Endothelial cell of umbilical vein (primary cell): ENCODE measurements at regions not wholly inside any gene's neighbourhood (a gene's known extent, or its start where the extent isn't known, plus 50 kb on each side); places are given as distances from the start of the nearest gene placed in this dataset.
"Not testable (repeated sequence)": the region's sequence is repeated elsewhere in the genome, so short reads cannot be mapped to it uniquely, and the experiment has no call there.

Experiments
- BruUV-seq: library from RNA; stranded (reverse); fragments of 400-500 nt; replicated peaks from 2 replicates; lab custom pipeline; 2021; lab: Mats Ljungman, UMichigan
- CTCF ChIA-PET: fragments of 300-600, 350-600 bp; sonication (Branson Sonifier 250); formaldehyde crosslinking; loops from one replicate; lab custom pipeline; 2021; ENCODE audit warnings: antibody characterized with exemption, inconsistent platforms; lab: Charles Lee
- POLR2A ChIA-PET: fragments of 300-600, 350-600 bp; sonication (Branson Sonifier 250); formaldehyde crosslinking; loops from one replicate; lab custom pipeline; 2021; ENCODE audit warnings: antibody characterized with exemption, inconsistent platforms; lab: Charles Lee
- DNase-seq: peaks from one replicate; pipeline ENCODE4 v3.0.0-alpha.2; 2011; ENCODE audit warnings: low read depth, low spot score
- FAIRE-seq: peaks from 2 replicates; lab custom pipeline; 2011; peaks lifted over from hg19 to GRCh38; lab: Jason Lieb, UNC
- H2AFZ ChIP-seq: 2 replicates; pipeline ENCODE4 v1.6.0; 2012; ENCODE audit warnings: low read depth, low read length, control low read depth, inconsistent platforms
- H3K27ac ChIP-seq: 2 replicates; pipeline ENCODE4 v1.5.1; 2011; ENCODE audit warnings: low read depth, mild to moderate bottlenecking, control low read depth, low read length, moderate library complexity; ENCODE audit not compliant: insufficient read depth
- H3K27me3 ChIP-seq, 2 experiments: 2 replicates each; pipeline versions ENCODE4 v1.6.0 to v1.6.1; 2011; ENCODE audit warnings: low read length in 2 of 2, mixed read lengths in 1 of 2; ENCODE audit not compliant: control insufficient read depth in 2 of 2, insufficient read depth in 2 of 2
- H3K36me3 ChIP-seq, 2 experiments: 2 replicates in 1 of 2; 3 replicates in 1 of 2; pipeline ENCODE4 v1.5.1; 2011; ENCODE audit warnings: low read length in 2 of 2, mild to moderate bottlenecking in 1 of 2, moderate library complexity in 1 of 2; ENCODE audit not compliant: control insufficient read depth in 2 of 2, insufficient read depth in 2 of 2; ENCODE audit errors: extremely low read depth in 1 of 2
- H3K4me1 ChIP-seq: 3 replicates; pipeline ENCODE4 v1.5.1; 2011; ENCODE audit warnings: mild to moderate bottlenecking, low read length; ENCODE audit not compliant: control insufficient read depth, insufficient read depth; ENCODE audit errors: extremely low read depth
- H3K4me2 ChIP-seq: 2 replicates; pipeline ENCODE4 v1.6.1; 2011; ENCODE audit warnings: low read length, control low read depth, mixed read lengths; ENCODE audit not compliant: insufficient read depth
- H3K4me3 ChIP-seq, 3 experiments: fragments of 200-600 bp in 1 of 3; sonication (generic), shearing (Covaris generic) in 1 of 3; replicated peaks in 1 of 3; 2 replicates each; pipeline ENCODE4 v1.5.1; 2011 to 2016; ENCODE audit warnings: control low read depth in 3 of 3, low read length in 3 of 3, mild to moderate bottlenecking in 2 of 3, inconsistent platforms in 1 of 3, low read depth in 1 of 3, moderate library complexity in 1 of 3; ENCODE audit not compliant: insufficient read depth in 1 of 3
- H3K79me2 ChIP-seq: 2 replicates; pipeline ENCODE4 v1.6.0; 2012; ENCODE audit warnings: low read length, inconsistent platforms; ENCODE audit not compliant: control insufficient read depth, insufficient read depth
- H3K9ac ChIP-seq: replicated peaks from 2 replicates; pipeline ENCODE3; 2011; ENCODE audit warnings: low read length, control low read depth; ENCODE audit not compliant: insufficient read depth; ENCODE audit errors: extremely low read depth
- H3K9me1 ChIP-seq: replicated peaks from 3 replicates; pipeline ENCODE4 v1.6.0; 2011; ENCODE audit warnings: mild to moderate bottlenecking, low read length; ENCODE audit not compliant: control insufficient read depth, insufficient read depth; ENCODE audit errors: extremely low read depth
- H3K9me3 ChIP-seq: replicated peaks from 2 replicates; pipeline ENCODE4 v1.5.1; 2012; ENCODE audit warnings: low read length, inconsistent platforms; ENCODE audit not compliant: control insufficient read depth, insufficient read depth
- H4K20me1 ChIP-seq: replicated peaks from 2 replicates; pipeline ENCODE3; 2011; ENCODE audit warnings: mild to moderate bottlenecking, low read length; ENCODE audit not compliant: control insufficient read depth, insufficient read depth; ENCODE audit errors: extremely low read depth
- GATA2 ChIP-seq: IDR thresholded peaks from 2 replicates; pipeline ENCODE4 v1.7.0; 2011; ENCODE audit warnings: low read depth, mild to moderate bottlenecking, moderate library complexity, mixed read lengths, low read length; ENCODE audit not compliant: insufficient read length, insufficient read depth
- JUN ChIP-seq: IDR thresholded peaks from 2 replicates; pipeline ENCODE4 v1.6.1; 2011; ENCODE audit warnings: borderline replicate concordance, low read depth; ENCODE audit not compliant: insufficient read length, insufficient read depth
- POLR2AphosphoS5 ChIP-seq: IDR thresholded peaks from 2 replicates; pipeline ENCODE4 v1.6.1; 2012; ENCODE audit warnings: low read depth, mild to moderate bottlenecking, control low read depth, low read length, moderate library complexity; ENCODE audit not compliant: insufficient read depth
- dilution Hi-C: fragments of 300-500 bp; cut with MboI; formaldehyde crosslinking; loops from one replicate; pipeline ENCODE4 v1.15.0; 2019; ENCODE audit warnings: low sequenced_read_pairs; ENCODE audit not compliant: extremely low pct_ligation_motif_present
- intact Hi-C: fragments of 100-400 bp; cut with micrococcal nuclease; formaldehyde crosslinking; loops from one replicate; pipeline ENCODE4 v1.10.0; 2022
- TF ChIP-seq, protein P1 (sequence below): IDR thresholded peaks from 2 replicates; pipeline ENCODE4 v1.6.1; 2011; ENCODE audit not compliant: insufficient read depth, insufficient read length
- TF ChIP-seq, protein P2 (sequence below), 2 donors: IDR thresholded peaks; 1 replicate in 1 of 2; 2 replicates in 1 of 2; pipeline ENCODE4 v1.5.1; 2011; ENCODE audit warnings: low read length in 2 of 2, mild to moderate bottlenecking in 2 of 2, moderate library complexity in 2 of 2, control low read depth in 1 of 2, inconsistent platforms in 1 of 2, low read depth in 1 of 2; ENCODE audit not compliant: insufficient read depth in 1 of 2; ENCODE audit errors: extremely low read depth in 1 of 2

DNA sequence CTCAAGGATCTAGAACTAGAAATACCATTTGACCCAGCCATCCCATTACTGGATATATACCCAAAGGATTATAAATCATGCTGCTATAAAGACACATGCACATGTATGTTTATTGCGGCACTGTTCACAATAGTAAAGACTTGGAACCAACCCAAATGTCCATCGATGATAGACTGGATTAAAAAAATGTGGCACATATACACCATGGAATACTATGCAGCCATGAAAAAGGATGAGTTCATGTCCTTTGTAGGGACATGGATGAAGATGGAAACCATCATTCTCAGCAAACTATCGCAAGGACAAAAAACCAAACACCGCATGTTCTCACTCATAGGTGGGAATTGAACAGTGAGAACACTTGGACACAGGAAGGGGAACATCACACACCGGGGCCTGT, 80.7 kb upstream of the FOXN2 start:
- H3K9me1 ChIP-seq, H3K9me3 ChIP-seq, H3K79me2 ChIP-seq, H3K4me2 ChIP-seq, H3K36me3 ChIP-seq, H3K27me3 ChIP-seq, POLR2A ChIA-PET, H2AFZ ChIP-seq, FAIRE-seq, H3K4me1 ChIP-seq, H3K27ac ChIP-seq, BruUV-seq, H3K4me3 ChIP-seq, DNase-seq, dilution Hi-C loops, H3K9ac ChIP-seq, intact Hi-C loops, H4K20me1 ChIP-seq: not testable (repeated sequence)
- CTCF ChIA-PET: interaction anchor here (0.9 kb wide), 1 partner anchor 120 kb away, joined by 3 read pairs; no protein-coding TSS in a partner anchor

DNA sequence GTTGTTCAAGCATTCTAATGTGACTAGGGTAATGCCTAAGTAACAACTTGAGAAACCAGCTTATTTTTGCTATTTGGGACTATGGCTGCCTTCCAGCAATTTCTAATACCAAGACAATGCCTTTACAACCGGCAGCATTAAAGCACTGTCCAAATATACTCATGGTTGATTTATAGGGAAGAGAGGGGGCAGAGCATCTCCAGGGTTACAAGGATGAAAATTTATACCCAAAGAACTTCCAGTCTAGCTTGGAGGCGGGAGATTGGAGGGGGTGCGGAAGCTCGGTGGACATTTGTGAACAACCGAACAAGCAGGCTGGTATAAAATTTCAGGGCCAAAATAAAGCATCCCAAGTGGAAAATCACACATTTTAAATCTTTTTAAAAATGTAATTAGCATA, 79.4 kb upstream of the FOXN2 start:
- no peaks in the 10 kb centered on the region for H3K36me3 ChIP-seq
- H3K79me2 ChIP-seq: no peaks in the 10 kb centered on the region
- intact Hi-C loops (no loop called here), dilution Hi-C loops (no loop called here)
- no peak for FAIRE-seq
- no peaks in the 10 kb centered on the region for H4K20me1 ChIP-seq
- TF ChIP-seq, protein P1, sequence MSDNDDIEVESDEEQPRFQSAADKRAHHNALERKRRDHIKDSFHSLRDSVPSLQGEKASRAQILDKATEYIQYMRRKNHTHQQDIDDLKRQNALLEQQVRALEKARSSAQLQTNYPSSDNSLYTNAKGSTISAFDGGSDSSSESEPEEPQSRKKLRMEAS: no peak
- TF ChIP-seq JUN (no peak), POLR2AphosphoS5 (no peak), GATA2 (no peak)
- TF ChIP-seq, protein P2, sequence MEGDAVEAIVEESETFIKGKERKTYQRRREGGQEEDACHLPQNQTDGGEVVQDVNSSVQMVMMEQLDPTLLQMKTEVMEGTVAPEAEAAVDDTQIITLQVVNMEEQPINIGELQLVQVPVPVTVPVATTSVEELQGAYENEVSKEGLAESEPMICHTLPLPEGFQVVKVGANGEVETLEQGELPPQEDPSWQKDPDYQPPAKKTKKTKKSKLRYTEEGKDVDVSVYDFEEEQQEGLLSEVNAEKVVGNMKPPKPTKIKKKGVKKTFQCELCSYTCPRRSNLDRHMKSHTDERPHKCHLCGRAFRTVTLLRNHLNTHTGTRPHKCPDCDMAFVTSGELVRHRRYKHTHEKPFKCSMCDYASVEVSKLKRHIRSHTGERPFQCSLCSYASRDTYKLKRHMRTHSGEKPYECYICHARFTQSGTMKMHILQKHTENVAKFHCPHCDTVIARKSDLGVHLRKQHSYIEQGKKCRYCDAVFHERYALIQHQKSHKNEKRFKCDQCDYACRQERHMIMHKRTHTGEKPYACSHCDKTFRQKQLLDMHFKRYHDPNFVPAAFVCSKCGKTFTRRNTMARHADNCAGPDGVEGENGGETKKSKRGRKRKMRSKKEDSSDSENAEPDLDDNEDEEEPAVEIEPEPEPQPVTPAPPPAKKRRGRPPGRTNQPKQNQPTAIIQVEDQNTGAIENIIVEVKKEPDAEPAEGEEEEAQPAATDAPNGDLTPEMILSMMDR (IDR thresholded peaks at IDR 0.05; ENCODE audit: extremely low read depth in 1 of 2, insufficient read depth in 1 of 2, low read depth in 1 of 2, low read length in 2 of 2): no peak
- no peaks in the 10 kb centered on the region for H3K9me3 ChIP-seq
- CTCF ChIA-PET: interaction anchor here (1.3 kb wide), 1 partner anchor 22 kb away, joined by 3 read pairs; no protein-coding TSS in a partner anchor
- no peaks in the 10 kb centered on the region for H3K27me3 ChIP-seq
- no TSS peak for BruUV-seq
- H3K4me2 ChIP-seq: no peak overlapping the region
- DNase-seq: no peak
- H3K4me3 ChIP-seq: no peak overlapping the region
- peaks cover 7% of the 10 kb centered on the region for H3K4me1 ChIP-seq
- H3K9ac ChIP-seq: no peak overlapping the region
- no peak overlapping the region for H2AFZ ChIP-seq
- POLR2A ChIA-PET: no interaction called here
- no peaks in the 10 kb centered on the region for H3K9me1 ChIP-seq
- H3K27ac ChIP-seq: no peak overlapping the region
